GM19239 (cell line): ENCODE measurements at regions not wholly inside any gene's neighbourhood (a gene's known extent, or its start where the extent isn't known, plus 50 kb on each side); places are given as distances from the start of the nearest gene placed in this dataset.

Experiments used
- DNase-seq: peaks from one replicate; pipeline ENCODE4 v3.0.0; 2011; ENCODE audit warnings: low spot score; ENCODE audit not compliant: insufficient read length
- FAIRE-seq: peaks from 2 replicates; lab custom pipeline; 2011; peaks lifted over from hg19 to GRCh38; lab: Jason Lieb, UNC

GRCh38 chr6:169165561-169166300 lies 87.9 kb downstream of the THBS2 start:
- DNase-seq, result no peak
- no peak for FAIRE-seq

- DNase-seq, result no peak
- no peak for FAIRE-seq
Measured at GRCh38 chr6:169164986-169165385, 88.7 kb downstream of the THBS2 start.

- no peak for FAIRE-seq
- DNase-seq, result no peak
Measured at GRCh38 chr6:169164451-169164850, 89.2 kb downstream of the THBS2 start.

- DNase-seq (no peak), FAIRE-seq (no peak)
Measured at GRCh38 chr6:169163411-169163901, 90.2 kb downstream of the THBS2 start.

GRCh38 chr6:169162752-169163407 lies 90.8 kb downstream of the THBS2 start:
- FAIRE-seq, result no peak
- DNase-seq, result no peak

GRCh38 chr6:169162249-169162648 lies 91.4 kb downstream of the THBS2 start:
- FAIRE-seq, result no peak
- no peak for DNase-seq

- FAIRE-seq (no peak), DNase-seq (no peak)
Measured at GRCh38 chr6:169161572-169162167, 92.0 kb downstream of the THBS2 start.

- DNase-seq, result no peak
- FAIRE-seq, result no peak
Measured at GRCh38 chr6:169160855-169161560, 92.6 kb downstream of the THBS2 start.

GRCh38 chr6:169160091-169160854 lies 93.4 kb downstream of the THBS2 start:
- DNase-seq (no peak), FAIRE-seq (no peak)

- FAIRE-seq (no peak), DNase-seq (no peak)
Measured at GRCh38 chr6:169159331-169159730, 94.3 kb downstream of the THBS2 start.

- DNase-seq (no peak), FAIRE-seq (no peak)
Measured at GRCh38 chr6:169158691-169159090, 95.0 kb downstream of the THBS2 start.

- FAIRE-seq (no peak), DNase-seq (no peak)
Measured at GRCh38 chr6:169158174-169158573, 95.5 kb downstream of the THBS2 start.

GRCh38 chr6:169157197-169158148 lies 96.2 kb downstream of the THBS2 start:
- FAIRE-seq, result no peak

GRCh38 chr6:169156793-169157147 lies 96.9 kb downstream of the THBS2 start:
- DNase-seq (no peak), FAIRE-seq (no peak)

More at GRCh38 chr6:169157197-169158148, 96.2 kb downstream of the THBS2 start:
- no peak for DNase-seq

- FAIRE-seq, result no peak
- no peak for DNase-seq
Measured at GRCh38 chr6:169156108-169156792, 97.4 kb downstream of the THBS2 start.

GRCh38 chr6:169155481-169155880 lies 98.2 kb downstream of the THBS2 start:
- FAIRE-seq (no peak), DNase-seq (no peak)

GRCh38 chr6:169153401-169153800 lies 100.2 kb downstream of the THBS2 start:
- DNase-seq, result no peak
- no peak for FAIRE-seq

- DNase-seq, result no peak
- FAIRE-seq, result no peak
Measured at GRCh38 chr6:169146521-169146920, 107.1 kb downstream of the THBS2 start.
